ENCODE measurements at regions not wholly inside any gene's neighbourhood (a gene's known extent, or its start where the extent isn't known, plus 50 kb on each side); places are given as distances from the start of the nearest gene placed in this dataset.

- TF ChIP-seq ZBTB17 (CRISPR knock-in tag; IDR thresholded peaks at IDR 0.05) (no peak), ZNF133 (CRISPR knock-in tag; IDR thresholded peaks at IDR 0.05) (no peak), RFX1 (IDR thresholded peaks at IDR 0.05) (no peak), TCF3 (CRISPR knock-in tag; IDR thresholded peaks at IDR 0.05) (no peak), GATAD2A (IDR thresholded peaks at IDR 0.05) (no peak), BACH1 (tag; IDR thresholded peaks at IDR 0.05) (no peak)
- Histone ChIP-seq H3K4me3 (no peak overlapping the region), H3K9me1 (ENCODE audit: control insufficient read depth, insufficient read depth, low read length) (no peaks in the 10 kb centered on the region), H3K4me2 (ENCODE audit: insufficient read depth, low read length) (no peak overlapping the region), H3K4me1 (replicated peaks in 1 of 2; ENCODE audit: control insufficient read depth in 2 of 2, insufficient read depth in 2 of 2, low read length in 2 of 2) (no peaks in the 10 kb centered on the region), H3K9me3 (replicated peaks; ENCODE audit: control insufficient read depth, insufficient read depth, low read depth, low read length) (no peaks in the 10 kb centered on the region), H3K9ac (ENCODE audit: insufficient read depth in 1 of 2, low read depth in 2 of 2, low read length in 2 of 2) (no peak overlapping the region), H3K36me3 (ENCODE audit: control insufficient read depth, insufficient read depth, low read length) (no peaks in the 10 kb centered on the region), H3K79me2 (ENCODE audit: control insufficient read depth, insufficient read depth, low read length) (no peaks in the 10 kb centered on the region), H3K27me3 (ENCODE audit: control insufficient read depth in 2 of 2, insufficient read depth in 2 of 2, low read length in 2 of 2) (no peaks in the 10 kb centered on the region), H3K27ac (ENCODE audit: extremely low read depth, low read depth, low read length) (no peak overlapping the region), H4K20me1 (replicated peaks; ENCODE audit: control insufficient read depth, insufficient read depth, low read length) (no peaks in the 10 kb centered on the region), H2AFZ (ENCODE audit: low read depth, low read length) (no peak overlapping the region)
- in situ Hi-C loops (cut with MboI): no loop called here
- intact Hi-C loops (cut with micrococcal nuclease): no loop called here
- ChIA-PET POLR2A (interaction anchor here (0.6 kb wide), 1 partner anchor 1057 kb away, joined by 3 read pairs; no protein-coding TSS in a partner anchor), CTCF (ENCODE audit: low intra/inter-chr PET ratio) (no interaction called here)
- 0% methylated on average over 1 of the region's 1 CpG for WGBS (ENCODE audit: insufficient coverage, low coverage, missing lambda C conversion rate)
- no peak for FAIRE-seq
- BruUV-seq (replicated peaks): no TSS peak
- no peak for DNase-seq (ENCODE audit: extremely low read depth in 1 of 4, low spot score in 3 of 4)
- no peak for ATAC-seq
Measured at GRCh38 chr7:33769930-33770329, 135.4 kb upstream of the BMPER start.

DNA sequence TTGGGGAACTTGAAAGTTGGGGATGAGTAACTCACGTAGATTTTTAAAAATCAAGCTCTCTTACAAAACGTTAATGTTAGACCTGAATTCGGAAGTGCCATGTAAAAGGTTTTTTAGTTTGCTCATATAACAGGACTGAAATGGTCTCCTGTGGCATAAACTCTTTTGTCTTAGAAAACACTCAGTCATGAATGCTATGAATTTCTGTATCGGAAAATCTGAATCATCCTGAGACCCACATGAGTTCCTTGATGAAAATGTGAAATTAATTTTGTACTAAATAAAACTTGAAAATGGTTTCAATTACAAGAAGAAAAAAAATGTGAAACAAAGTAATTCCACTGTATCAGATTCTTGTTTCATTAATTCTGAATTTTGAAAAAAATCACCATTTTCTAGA is 134.8 kb upstream of the BMPER start:
- Histone ChIP-seq H2AFZ (ENCODE audit: low read depth, low read length) (no peak overlapping the region), H3K4me2 (ENCODE audit: insufficient read depth, low read length) (no peak overlapping the region), H3K36me3 (ENCODE audit: control insufficient read depth, insufficient read depth, low read length) (no peaks in the 10 kb centered on the region), H3K4me3 (no peak overlapping the region), H3K9me3 (replicated peaks; ENCODE audit: control insufficient read depth, insufficient read depth, low read depth, low read length) (no peaks in the 10 kb centered on the region), H3K79me2 (ENCODE audit: control insufficient read depth, insufficient read depth, low read length) (no peaks in the 10 kb centered on the region), H3K4me1 (replicated peaks in 1 of 2; ENCODE audit: control insufficient read depth in 2 of 2, insufficient read depth in 2 of 2, low read length in 2 of 2) (no peaks in the 10 kb centered on the region), H3K9ac (ENCODE audit: insufficient read depth in 1 of 2, low read depth in 2 of 2, low read length in 2 of 2) (no peak overlapping the region), H3K27me3 (ENCODE audit: control insufficient read depth in 2 of 2, insufficient read depth in 2 of 2, low read length in 2 of 2) (no peaks in the 10 kb centered on the region), H3K27ac (ENCODE audit: extremely low read depth, low read depth, low read length) (no peak overlapping the region), H3K9me1 (ENCODE audit: control insufficient read depth, insufficient read depth, low read length) (no peaks in the 10 kb centered on the region), H4K20me1 (replicated peaks; ENCODE audit: control insufficient read depth, insufficient read depth, low read length) (no peaks in the 10 kb centered on the region)
- in situ Hi-C loops (cut with MboI): no loop called here
- ATAC-seq: no peak
- no TSS peak for BruUV-seq (replicated peaks)
- POLR2A ChIA-PET: interaction anchor here (0.6 kb wide), 1 partner anchor 1056 kb away, joined by 3 read pairs; no protein-coding TSS in a partner anchor
- CTCF ChIA-PET (ENCODE audit: low intra/inter-chr PET ratio): no interaction called here
- no peak for DNase-seq (ENCODE audit: extremely low read depth in 1 of 4, low spot score in 3 of 4)
- WGBS (ENCODE audit: insufficient coverage, low coverage, missing lambda C conversion rate): 0% methylated on average over 4 of the region's 4 CpGs
- intact Hi-C loops (cut with micrococcal nuclease): no loop called here
- FAIRE-seq: no peak
- TF ChIP-seq RBM22 (IDR thresholded peaks at IDR 0.05; ENCODE audit: low read depth, low read length, poor library complexity, severe bottlenecking): no peak
- no peak for TF ChIP-seq NFIC (IDR thresholded peaks at IDR 0.05)
